ENCODE measurements at regions not wholly inside any gene's neighbourhood (a gene's known extent, or its start where the extent isn't known, plus 50 kb on each side); places are given as distances from the start of the nearest gene placed in this dataset.
"Not testable (repeated sequence)": the region's sequence is repeated elsewhere in the genome, so short reads cannot be mapped to it uniquely, and the experiment has no call there.

DNA sequence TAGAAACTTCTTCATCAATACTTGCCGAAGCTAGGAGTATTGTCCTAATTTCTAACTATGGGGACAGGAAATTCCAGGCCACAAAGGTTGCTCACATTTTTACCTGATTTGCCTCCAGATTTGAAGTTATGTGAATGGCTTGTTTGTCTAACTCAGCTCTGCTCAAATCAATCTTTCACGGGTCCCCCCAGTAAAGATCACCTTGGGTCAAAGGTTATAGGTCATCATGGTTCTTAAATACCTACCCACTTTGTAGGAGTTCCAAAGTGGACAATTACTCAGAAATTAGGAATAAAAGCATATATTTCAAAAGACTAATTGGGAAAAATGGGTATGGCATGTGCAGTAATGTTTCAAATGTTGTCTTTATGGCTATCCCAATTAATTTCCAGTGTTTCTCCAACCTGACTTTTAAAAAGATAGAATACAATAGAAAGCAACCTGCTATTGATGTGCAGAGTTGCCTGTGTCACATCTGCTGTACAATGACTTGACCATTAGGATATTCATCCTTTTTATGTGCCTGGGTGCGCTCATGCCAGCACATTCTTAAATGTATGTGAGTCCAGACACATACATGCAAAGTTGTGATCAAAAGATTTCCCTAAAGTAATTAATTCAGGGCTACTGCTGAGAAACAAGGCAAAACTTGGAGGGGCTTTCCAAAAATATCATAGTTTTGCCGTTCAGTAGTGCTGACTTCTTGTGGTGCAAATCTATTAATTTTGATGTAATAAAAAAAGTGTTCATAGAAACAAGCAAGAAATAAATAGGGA is 126.1 kb downstream of the MYCN start:
- DNase-seq (ENCODE audit: low spot score) = no peak

DNA sequence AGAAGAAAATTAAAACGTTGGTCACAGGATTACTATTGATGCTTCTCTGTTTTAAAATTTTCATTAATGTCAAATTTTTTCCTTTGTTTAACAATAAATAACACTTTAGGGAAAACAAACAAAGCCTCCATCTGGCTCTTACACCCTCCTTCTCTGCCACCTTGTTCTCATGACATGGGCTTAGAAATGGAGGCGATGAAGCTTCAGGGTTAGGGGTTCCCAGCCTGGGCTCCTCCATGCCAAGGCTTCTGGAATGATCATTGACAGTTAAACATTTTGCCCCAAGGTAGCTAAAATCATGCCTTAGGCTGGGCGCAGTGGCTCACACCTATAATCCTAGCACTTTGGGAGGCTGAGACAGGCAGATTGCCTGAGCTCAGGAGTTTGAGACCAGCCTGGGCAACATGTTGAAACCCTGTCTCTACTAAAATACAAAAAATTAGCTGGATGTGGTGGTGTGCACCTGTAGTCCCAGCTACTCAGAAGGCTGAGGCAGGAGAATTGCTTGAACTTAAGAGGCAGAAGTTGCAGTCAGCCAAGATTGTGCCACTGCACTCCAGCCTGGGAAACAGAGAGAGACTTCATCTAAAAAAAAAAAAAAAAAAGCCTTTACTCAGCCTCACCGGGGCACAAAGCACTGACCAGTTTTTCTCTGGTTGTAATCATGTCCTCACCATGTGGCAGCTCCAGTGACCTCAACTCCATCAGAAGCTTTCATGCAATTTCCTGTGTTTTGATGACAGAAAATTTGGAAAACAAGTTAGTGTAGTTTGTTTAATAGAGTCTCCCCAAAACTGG is 125.1 kb downstream of the MYCN start:
- not testable (repeated sequence) for DNase-seq (ENCODE audit: low spot score)

- no peak for DNase-seq (ENCODE audit: low spot score)
Observed at GRCh38 chr2:16064745-16065144, 124.4 kb downstream of the MYCN start.

GRCh38 chr2:16063955-16064633 is 123.7 kb downstream of the MYCN start:
- no peak for DNase-seq (ENCODE audit: low spot score)

DNA sequence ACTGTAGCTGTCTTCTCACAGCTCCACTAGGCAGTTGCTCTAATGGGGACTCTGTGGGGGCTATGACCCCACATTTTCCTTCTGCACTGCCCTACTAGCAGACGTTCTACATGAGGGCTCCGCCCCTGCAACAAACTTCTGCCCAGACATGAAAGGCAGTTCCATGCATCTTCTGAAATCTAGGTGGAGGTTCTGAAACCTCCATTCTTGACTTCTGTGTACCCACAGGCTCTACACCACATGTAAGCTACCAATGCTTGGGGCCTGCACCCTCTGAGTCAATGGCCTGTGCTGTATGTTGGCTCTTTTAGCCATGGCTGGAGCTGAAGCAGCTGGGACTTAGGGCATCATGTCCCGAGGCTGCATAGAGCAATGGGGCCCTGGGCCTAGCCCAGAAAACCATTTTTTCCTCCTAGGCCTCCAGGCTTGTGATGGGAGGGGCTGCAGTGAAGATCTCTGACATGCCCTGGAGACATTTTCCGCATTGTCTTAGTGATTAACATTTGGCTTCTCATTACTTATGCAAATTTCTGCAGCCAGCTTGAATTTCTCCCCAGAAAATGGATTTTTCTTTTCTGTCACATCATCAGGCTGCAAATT is 123.0 kb downstream of the MYCN start:
- DNase-seq (ENCODE audit: low spot score) = no peak

- DNase-seq (ENCODE audit: low spot score) = no peak
Observed at GRCh38 chr2:16062471-16063250, 122.3 kb downstream of the MYCN start.

- no peak for DNase-seq (ENCODE audit: low spot score)
Observed at GRCh38 chr2:16061441-16062217, 121.3 kb downstream of the MYCN start.

GRCh38 chr2:16060936-16061338 is 120.6 kb downstream of the MYCN start:
- DNase-seq (ENCODE audit: low spot score) = no peak

DNA sequence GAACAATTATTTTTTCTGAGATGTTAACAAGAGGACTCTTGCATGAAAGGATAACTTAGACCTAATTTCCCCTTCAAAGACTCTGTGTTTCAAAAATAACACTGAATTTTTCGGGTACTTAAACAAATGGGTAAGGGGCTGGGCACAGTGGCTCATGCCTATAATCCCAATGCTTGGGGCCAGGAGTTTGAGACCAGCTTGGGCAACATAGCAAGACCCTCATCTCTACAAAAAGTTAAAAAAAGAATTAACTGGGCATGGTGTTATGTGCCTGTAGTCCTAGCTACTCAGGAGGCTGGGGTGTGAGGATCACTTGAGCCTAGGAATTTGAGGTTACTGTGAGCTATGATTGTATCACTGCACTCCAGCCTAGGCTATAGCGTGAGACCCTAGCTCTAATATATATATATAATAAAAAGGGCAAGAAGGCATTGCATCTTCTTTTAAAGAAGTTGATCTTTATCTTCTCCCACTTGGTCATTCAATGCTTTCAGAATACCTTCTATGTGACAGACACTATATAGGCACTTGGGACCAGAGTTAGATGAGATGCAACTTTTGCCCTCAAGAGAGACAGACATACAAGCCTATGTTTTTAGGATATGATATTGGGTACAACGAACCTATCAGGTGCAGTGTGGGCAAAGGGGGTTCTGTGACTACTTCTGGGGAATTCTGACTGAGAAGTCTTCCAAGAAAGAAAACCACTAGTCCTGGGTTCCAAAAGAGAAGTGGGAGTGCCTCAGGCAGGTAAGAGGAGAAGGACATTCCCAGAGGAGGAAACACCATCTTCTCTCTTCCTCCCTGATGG is 120.0 kb downstream of the MYCN start:
- DNase-seq (ENCODE audit: low spot score) = no peak

DNA sequence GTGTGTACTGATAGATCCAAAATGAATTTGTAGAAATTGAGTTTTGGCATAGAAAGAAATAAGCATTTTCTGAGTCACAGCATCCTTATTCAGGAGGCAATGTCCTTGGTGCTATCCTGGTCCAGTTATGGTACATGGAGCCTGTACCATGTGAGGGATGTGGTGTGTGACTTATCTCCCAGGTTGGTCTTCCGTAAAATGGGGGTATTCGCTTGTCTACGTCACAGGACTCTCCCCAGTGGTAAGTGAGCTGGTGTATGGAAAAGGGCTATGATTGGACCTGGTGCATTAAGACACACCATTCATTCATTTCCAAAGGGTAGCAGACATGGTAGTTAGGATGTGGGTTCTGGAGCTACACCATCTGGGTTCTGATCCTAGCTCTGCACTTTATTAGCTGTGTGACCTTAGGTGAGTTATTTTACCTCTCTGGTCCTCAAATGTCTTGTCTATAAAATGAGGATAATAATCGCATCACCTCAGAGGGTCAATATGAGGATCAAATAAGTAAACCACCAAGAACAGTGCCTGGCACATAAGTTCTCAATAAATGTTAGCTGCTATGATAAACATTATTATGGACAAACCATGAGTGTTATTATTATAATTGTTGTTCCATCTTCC is 119.2 kb downstream of the MYCN start:
- DNase-seq (ENCODE audit: low spot score) = no peak

DNA sequence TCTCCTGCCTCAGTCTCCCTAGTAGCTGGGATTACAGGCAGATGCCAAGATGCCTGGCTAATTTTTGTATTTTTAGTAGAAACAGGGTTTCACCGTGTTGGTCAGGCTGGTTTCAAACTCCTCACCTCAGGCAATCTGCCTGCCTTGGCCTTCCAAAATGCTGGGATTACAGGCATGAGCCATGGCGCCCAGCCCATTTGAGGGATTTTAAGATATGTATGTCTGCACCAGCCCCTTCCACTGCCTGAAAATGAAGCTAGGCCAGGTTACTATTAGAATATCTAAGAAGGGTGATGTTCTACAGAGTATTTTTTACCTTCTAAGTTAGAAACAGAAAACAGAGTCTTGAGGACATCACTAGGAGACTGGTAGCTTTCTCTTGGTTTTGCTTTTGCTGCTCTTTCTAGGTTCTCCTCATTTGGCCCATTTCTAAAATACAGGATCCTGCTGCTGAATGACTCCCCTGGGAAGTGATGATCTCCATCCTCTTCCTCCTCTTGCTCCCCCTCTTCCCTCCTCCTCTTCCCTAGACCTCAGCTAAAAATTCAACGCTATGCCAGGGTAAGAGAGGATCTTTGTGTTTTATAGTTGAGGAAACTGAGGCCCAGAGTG is 118.5 kb downstream of the MYCN start:
- no peak for DNase-seq (ENCODE audit: low spot score)

DNA sequence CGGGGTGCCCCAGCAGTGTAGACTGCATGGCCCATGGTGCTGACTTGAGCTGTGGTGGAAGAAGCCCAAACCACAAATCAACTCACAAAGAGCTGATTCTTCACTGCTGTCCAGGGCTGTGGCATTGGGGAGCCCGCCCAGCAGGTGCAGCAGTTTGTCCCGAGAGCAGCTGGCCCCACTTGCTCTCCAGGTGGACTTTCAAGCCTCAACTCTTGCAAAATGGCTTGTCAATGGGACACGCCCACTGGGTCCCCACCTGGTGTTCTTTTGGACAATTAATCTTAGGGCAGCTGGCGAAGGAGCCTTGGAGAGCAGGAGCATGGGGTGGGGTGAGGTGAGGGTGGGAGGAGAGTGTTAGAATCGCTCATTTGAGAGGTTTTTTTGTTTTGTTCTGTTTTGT is 117.9 kb downstream of the MYCN start:
- DNase-seq (ENCODE audit: low spot score) = no peak

- no peak for DNase-seq (ENCODE audit: low spot score)
Observed at GRCh38 chr2:16057661-16058060, 117.3 kb downstream of the MYCN start.

- DNase-seq (ENCODE audit: low spot score) = no peak
Observed at GRCh38 chr2:16055848-16056580, 115.7 kb downstream of the MYCN start.

DNA sequence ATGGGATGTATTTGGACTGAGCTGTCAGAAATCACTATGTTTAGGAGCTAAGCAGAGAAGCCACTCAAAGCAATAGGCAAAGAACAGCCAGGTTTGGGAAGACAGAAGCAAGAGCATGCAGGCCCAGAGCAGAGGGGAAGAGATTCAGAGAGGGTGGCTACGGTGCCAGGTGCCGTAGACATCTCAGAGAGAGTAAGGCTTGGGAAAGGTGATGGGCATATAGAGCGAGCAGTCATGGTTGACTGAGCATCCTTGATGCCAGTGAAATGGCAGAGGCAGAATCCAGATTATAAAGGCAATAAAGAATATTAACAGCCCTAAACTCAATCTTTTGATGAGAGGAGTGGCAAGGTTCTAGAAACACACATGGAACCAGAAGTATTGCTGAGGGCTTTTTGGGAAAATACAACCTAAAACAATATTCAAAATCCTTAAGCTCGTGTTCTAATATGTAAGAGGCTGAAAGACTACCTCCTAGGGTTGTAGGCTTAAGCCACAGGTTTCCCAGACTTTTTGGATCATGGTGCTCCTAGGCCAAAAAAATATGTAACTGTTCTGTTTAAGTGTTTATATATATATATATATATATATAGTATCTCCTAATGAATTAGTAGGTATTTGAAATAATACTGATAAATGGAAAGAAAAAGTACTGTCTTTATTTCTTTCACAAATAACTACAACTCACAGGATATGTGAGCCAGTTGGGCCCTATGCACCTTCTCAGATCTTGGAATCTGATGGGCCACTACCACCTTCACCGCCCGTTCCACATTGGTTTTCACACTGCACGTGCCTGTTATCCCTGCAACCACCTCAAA is 113.3 kb downstream of the MYCN start:
- DNase-seq (ENCODE audit: low spot score) = no peak

DNA sequence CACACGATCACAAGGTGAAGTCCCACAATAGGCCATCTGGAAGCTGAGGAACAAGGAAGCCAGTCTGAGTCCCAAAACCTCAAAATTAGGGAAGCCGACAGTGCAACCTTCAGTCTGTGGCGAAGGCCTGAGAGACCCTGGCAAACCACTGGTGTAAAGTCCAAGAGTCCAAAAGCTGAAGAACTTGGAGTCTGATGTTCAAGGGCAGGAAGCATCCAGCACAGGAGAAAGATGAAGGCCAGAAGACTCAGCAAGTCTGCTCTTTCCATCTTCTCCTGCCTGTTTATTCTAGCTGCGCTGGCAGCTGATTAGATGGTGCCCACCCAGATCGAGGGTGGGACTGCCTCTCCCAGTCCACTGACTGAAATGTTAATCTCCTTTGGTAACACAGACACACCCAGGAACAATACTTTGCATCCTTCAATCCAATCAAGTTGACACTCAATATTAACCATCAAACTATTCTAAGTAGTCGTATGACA is 112.3 kb downstream of the MYCN start:
- not testable (repeated sequence) for DNase-seq (ENCODE audit: low spot score)

- DNase-seq (ENCODE audit: low spot score) = no peak
Observed at GRCh38 chr2:16051841-16052564, 111.7 kb downstream of the MYCN start.
